Ammon's horn (tissue), 1 donor: ENCODE measurements at regions not wholly inside any gene's neighbourhood (a gene's known extent, or its start where the extent isn't known, plus 50 kb on each side); places are given as distances from the start of the nearest gene placed in this dataset.
"Not testable (repeated sequence)": the region's sequence is repeated elsewhere in the genome, so short reads cannot be mapped to it uniquely, and the experiment has no call there.

ENCODE experiments used
- DNase-seq: peaks from one replicate; pipeline ENCODE4 v3.0.0-alpha.2; 2016; ENCODE audit warnings: low spot score

DNA sequence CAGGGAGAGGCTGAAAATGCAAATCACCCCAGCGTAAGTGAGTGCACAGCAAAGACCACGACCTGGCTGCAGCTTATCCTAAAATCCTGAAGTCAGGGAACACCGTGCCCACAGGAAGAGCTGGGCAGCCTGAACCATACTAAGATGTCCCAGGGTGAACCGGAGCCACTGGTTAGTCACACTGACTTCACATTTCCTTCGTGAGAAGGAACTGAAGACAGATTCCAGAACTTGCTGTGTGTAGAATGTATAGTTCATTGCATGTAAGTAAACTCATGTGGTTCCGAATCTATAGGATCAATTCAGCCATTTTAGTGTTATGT, 84.6 kb upstream of the NDUFV2 start:
- DNase-seq: no peak

DNA sequence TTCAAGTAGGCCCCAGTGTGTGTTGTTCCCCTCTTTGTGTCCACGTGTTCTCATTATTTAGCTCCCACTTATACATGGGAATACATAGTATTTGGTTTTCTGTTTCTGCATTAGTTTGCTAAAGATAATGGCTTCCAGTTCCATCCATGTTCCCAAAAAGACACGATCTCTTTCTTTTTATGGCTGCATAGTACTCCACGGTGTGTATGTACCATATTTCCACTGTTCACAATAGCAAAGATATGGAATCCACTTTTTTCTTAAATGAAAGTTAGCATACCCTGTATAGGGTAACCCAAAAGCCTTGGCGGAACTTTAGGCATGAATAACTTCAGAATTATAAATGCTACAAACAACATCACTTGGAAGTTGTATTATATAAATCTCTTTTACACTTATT, 83.4 kb upstream of the NDUFV2 start:
- DNase-seq: no peak

DNA sequence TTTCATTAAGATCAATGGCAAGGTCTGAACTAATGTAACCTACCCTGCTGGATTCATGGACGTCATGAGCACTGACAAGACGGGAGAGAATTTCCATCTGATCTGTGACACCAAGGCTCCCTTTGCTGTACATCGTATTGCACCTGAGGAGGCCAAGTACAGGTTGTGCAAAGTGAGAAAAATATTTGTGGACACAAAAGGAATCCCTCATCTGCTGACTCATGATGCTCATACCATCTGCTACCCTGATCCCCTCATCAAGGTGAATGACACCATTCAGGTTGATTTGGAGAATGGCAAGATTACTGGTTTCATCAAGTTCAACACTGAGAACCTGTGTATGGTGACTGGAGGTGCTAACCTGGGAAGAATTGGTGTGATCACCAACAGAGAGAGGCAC, 82.3 kb upstream of the NDUFV2 start:
- DNase-seq: no peak

DNA sequence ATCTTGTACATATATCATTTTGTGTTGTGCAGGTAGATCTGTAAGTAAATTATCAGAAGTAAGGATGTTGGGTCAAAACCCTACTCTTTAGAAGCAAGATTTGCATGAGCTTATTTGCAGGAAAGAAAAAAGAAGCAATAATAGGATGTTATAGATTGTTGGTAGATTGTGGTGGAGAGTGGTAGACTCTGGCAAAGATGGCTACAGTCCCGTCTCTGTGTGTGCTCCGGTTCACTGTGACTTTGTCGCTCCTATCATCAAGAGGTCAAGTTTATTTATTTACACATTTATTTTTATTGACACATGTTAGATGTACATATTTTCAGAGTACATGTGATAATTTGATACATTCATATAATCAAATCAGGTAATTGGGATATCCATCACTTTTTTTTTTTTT, 81.0 kb upstream of the NDUFV2 start:
- DNase-seq: no peak

DNA sequence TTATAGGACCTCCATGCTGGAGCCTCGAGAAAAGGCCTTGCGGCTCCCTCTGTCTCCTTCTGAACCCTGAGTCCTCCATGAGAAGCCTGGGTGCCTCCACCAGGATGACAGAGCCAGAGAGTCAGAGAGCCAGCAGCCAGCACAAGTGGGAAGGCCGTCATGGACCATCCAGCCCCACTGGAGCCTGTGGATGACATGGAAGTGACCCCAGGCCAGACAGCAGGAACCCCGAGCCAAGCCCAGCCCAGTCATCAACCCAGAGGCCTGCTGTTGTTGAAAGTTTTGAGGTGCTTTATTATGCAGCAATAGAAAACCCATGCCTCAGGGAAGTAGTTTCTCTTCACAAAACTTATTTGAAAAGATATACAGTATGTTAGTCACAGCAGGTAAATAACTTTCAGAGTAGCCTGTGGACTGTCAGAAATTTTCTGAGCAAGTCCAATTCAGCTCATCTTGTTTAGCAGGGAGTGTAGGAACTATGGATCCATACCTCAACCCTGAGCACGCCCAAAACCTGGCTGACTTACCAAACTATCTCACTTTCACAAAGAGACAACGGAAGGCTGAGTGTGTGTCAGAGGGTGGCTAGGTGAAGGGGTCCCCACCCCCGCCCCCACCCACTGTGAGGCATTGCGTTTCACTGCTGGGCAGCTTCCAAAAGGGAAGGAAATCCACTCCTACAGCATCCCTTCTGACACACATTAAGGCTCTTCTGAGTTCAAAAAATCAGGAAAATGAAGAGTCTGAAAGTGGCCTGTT, 79.9 kb upstream of the NDUFV2 start:
- DNase-seq: no peak

DNA sequence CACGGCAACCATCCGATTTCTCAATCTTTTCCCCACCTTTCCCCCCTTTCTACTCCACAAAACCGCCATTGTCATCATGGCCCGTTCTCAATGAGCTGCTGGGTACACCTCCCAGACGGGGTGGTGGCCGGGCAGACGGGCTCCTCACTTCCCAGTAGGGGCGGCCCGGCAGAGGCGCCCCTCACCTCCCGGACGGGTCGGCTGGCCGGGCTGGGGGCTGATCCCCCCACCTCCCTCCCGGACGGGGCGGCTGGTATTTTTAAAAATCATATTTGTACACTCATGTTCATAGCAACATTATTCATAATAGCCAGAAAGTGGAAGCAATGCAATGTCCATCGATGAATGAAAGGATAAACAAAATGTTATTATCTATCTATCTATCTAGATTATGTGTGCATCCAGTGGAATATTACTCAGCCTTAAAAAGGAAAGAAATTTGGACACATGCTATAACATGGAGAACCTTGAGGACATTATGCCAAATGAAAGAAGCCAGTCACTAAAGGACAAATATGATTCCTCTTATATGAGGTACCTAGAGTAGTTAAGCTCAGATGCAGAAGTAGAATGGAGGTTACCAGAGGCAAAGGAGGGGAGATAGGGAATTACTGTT, 78.4 kb upstream of the NDUFV2 start:
- not testable (repeated sequence) for DNase-seq

DNA sequence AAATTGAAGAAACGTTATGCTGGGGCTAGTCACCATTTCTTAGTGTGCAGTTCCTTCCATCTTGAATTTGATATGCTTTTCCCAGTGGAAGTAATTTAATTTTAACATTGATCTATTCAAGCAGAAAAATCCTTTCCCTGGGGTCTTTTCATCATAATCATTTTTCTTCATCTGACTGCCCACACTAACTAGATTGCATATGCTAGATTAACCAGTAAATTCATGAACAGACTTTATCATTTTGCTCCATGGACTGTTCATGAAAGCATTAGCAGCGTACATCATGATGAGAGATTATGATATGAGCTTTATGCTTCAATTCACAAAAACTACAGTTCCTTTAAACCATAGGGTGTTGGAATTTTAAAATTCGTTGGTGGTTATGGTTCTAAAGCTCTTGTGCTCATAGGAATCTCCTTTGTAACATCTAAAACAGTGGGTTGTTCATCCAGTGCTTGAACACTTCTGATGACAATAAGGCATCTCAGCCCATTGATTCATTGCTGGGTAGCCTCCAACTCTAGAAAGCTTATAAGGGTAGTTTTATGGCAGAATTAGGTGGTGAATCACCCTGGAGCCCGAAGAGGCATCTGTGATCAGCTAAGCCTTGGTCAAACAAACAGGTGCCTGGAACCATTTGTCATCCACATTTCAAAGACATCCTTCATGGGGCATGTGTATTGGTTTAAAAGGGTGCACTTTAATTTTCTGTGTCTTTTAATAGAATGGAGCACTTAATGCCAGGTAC, 77.2 kb upstream of the NDUFV2 start:
- DNase-seq: no peak

DNA sequence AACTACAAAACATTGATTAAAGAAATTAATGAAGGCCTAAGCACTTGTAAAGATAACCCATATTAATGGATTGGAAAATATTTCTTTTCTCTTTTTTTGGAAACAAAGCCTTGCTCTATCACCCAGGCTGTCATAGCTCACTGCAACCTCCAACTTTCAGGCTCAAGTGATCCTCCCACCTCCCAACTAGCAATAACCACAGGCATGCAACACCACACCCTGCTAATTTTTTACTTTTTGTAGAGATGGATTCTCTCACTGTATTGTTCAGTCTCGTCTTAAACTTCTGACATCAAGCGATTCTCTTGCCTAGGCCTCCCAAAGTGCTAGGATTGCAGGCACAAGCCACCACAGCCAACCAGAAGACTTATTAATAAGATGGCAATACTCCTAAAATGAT, 73.4 kb upstream of the NDUFV2 start:
- no peak for DNase-seq

DNA sequence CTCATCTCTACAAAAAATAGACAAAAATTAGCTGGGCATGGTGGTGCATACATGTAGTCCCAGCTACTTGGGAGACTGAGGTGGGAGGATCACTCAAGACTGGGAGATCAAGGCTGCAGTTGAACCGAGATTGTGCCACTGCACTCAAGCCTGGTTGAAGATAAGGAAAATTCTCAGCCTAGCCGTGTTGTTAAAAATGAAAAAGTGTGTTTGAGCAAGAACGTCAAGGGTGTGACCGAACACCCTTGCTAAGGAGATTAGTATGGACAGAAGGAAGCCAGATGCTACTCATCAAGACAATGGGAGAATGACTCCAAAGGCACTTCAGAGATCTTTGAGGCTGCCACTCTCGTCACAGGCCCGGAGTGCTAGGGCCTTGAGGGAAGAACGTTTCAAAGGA, 70.0 kb upstream of the NDUFV2 start:
- no peak for DNase-seq

DNA sequence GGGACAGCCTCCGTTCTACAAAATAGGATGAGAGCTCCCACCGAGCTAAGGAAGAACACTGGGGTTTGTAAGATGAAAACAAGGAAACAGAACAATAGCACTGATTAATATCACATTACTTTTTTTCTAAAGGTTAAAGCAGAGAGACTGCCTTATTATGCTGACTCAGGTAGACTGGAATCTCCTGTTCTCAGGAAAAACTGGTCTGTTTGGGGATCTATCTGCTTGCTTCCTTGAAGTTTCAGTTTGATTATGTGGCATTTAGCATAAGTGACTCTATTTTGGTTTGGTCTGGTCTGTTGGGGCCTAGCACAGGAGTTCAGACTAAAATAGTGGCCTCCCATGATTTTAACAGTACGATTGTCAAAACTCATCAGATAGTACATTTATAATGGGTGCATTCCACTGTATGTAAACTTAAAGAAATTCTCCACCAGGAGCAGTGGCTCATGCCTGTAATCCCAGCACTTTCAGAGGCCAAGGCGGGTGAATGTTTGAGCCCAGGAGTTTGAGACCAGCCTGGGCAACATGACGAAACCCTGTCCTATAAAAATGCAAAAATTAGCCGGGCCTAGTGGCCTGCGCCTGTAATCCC, 64.1 kb upstream of the NDUFV2 start:
- DNase-seq: no peak

DNA sequence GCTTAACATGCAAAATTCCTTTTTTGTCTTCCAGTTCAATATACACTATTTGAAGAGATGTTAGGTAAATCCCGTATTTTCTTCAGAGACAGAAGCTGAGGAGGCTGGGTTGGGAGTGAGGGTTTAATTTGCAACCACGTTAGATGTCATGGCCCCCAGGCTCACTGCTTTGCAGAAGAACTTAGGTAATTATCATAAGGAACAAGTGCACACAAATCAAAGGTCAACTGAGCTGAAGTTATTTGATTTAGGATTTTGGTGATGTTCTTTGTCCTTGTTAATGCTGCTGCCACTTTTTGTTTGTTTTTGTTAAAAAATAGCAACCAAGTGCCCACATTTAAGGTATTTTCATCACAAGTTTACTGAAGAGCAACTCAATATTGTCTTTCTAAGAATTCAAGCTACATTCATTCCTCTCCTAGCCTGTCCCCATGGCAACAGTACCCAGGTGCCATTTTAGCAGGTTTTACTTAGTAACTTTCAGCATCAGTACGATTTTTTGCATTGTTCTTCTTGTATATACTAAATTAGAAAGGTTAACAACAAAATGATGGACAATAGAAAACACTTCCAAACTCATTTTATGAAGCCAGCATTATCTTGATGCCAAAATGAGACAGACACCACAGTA, 62.9 kb upstream of the NDUFV2 start:
- no peak for DNase-seq

DNA sequence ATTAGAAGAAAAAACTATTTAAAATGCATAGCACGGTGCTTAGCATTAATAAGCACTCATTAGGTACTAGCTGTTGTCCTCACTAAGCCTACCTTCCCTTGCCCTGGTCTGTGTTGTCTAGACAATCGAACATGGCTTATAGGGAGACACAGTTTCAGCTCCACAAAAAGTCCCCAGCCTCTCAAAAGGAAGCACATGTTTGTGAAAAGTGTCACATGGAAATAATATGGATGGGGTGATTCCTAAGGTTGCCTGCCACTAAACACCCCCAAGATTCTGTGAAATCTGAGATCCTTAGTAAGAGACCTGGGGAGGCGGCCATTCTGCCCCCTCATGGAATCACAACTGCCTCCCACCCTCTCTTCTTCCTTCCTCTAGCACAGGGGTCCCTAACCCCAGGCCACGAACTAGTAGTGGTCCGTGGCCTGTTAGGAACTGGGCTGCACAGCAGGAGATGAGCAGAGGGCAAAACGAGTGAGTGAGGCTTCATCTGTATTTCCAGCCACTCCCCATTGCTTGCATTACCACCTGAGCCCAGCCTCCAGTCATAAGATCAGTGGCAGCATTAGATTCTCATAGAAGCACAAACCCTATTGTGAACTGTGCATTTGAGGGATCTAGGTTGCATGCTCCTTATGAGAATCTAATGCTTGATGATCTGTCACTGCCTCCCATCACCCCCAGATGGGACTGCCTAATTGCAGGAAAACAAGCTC, 59.6 kb upstream of the NDUFV2 start:
- DNase-seq: no peak

DNA sequence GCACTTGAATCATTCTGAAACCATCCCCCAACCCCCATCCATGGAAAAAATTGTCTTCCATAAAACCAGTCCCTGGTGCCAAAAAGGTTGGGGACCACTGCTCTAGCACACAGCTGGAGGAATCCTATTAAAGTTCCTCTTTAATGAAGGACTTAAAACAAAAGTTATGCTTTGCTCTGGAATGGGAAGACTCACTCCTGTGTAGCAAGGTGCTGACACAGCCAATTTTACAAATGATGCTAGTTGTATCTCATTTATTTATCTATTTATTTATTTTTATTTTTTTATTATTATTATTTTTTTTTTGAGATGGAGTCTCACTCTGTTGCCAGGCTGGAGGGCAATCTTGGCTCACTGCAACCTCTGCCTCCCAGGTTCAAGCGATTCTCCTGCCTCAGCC, 58.9 kb upstream of the NDUFV2 start:
- DNase-seq: no peak

DNA sequence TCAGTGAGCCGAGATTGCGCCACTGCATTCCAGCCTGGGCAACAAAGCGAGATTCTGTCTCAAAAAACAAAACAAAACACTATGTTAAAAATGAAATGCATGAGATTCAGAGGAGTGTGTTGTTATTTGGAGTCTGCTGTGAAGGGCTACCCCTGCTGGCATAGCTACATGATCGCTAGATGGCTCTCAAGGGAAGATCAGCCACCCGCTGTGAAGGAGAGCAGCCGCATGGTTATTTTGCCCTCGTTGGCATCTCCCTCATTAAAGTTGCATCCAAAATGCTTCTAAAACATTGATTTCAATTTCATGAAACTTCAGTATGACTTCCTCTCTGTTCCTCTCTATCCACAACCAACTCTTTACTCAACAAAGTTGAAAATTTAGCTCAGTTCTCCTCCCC, 54.8 kb upstream of the NDUFV2 start:
- no peak for DNase-seq

DNA sequence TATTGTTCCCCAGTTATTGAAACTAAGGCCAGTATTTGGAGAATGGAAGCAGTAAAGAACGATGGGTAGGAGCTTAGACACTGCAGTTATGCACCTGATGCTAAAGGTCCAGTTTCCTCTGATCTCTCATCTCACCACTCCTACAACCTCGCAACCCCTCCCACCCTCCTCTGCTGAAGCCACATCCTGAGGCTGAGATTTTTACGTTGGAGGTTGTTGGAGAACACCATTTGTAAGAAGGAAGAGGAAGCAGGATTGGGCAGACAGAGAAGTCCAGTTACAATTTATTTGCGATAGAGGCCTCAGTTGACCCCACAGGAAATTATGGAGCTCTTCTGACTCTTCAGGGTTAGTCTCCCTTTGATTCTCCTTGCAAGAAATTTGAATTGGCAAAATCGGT, 54.3 kb upstream of the NDUFV2 start:
- no peak for DNase-seq

DNA sequence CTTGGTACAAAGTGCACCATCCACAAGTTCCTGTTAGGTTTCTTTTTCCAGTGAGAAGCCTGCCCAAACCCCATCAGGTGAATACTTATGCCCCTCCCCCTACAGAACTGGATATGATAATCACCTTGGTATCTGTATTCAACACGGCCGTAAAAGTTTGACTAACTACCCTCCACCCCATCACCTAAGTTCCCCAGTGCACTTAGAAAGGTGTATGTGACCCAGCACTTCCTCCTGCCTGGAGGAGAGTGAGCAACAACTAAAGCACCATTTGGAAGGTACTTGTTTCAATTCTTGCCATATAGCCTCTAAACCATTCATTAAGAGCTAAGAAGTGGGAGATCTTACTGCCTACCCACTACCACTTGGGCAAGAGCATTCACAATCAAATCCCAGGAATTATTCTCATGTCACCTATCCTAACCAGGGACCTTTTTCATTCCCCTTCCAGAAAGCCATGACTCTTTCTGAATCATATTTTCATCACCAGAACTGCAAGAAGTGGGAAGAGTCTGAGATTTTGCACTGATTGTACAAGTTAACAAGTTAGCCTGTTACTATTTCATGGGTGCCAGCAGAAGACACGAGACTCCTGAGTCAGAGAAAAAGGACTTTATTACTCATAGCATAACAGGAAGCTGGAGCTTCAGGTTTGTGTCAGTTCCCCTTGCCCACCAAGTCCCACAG, 53.5 kb upstream of the NDUFV2 start:
- DNase-seq: no peak

DNA sequence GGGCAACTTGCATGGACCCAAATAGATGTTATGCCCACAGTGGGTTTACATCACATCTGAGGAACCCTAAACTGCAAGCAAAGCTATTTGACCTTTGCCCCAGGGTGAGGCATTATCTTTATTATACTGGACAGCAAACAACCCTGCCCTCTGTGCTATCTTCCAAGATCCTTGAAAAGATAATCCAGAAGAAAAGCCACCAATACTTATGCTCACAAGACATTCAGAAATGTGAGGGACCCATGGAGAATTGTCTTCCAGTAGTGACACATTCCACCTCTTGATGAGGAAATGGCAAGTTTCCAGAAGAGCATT, 53.0 kb upstream of the NDUFV2 start:
- no peak for DNase-seq

DNA sequence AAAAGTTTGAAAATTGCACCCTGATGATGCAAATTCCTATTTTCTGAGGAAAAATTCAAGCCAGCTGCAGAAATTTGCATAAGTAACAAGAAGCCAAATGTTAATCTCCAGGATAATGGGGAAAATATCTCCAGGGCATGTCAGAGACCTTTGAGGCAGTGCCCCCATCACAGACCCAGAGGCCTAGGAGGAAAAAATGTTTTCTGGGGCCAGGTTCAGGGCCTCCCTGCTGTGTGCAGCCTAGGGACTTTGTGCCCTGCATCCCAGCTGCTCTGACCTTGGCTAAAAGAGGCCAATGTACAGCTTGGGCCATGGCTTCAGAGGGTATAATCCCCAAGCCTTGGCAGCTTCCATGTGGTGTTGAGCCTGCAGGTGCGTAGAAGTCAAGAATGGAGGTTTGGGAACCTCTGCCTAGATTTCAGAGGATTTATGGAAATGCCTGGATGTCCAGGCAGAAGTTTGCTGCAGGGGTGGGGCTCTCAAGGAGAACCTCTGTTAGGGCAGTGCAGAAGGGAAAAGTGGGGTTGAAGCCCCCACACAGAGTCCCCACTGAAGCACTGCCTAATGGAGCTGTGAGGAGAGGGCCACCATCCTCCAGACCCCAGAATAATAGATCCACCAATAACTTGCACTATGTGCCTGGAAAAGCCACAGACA, 51.7 kb upstream of the NDUFV2 start:
- not testable (repeated sequence) for DNase-seq
